ENCODE measurements at regions not wholly inside any gene's neighbourhood (a gene's known extent, or its start where the extent isn't known, plus 50 kb on each side); places are given as distances from the start of the nearest gene placed in this dataset.
"Not testable (repeated sequence)": the region's sequence is repeated elsewhere in the genome, so short reads cannot be mapped to it uniquely, and the experiment has no call there.

GRCh38 chr22:11055176-11055575 is 4472.8 kb upstream of the OR11H1 start:
- CTCF ChIA-PET; H3K36me3 Mint-ChIP-seq (ENCODE audit: low read depth); DNase-seq; H3K4me3 Mint-ChIP-seq; H3K27me3 Mint-ChIP-seq; H3K4me1 Mint-ChIP-seq (ENCODE audit: low read depth); H3K27ac Mint-ChIP-seq; ATAC-seq; POLR2A ChIA-PET; intact Hi-C loops (cut with micrococcal nuclease): not testable (repeated sequence)
- H3K9me3 Mint-ChIP-seq = peaks cover 34% of the 10 kb centered on the region

GRCh38 chr22:11057955-11058547 is 4469.9 kb upstream of the OR11H1 start:
- ATAC-seq; H3K4me1 Mint-ChIP-seq (ENCODE audit: low read depth); POLR2A ChIA-PET; DNase-seq; H3K36me3 Mint-ChIP-seq (ENCODE audit: low read depth); intact Hi-C loops (cut with micrococcal nuclease); H3K27me3 Mint-ChIP-seq; H3K27ac Mint-ChIP-seq; CTCF ChIA-PET; H3K4me3 Mint-ChIP-seq: not testable (repeated sequence)
- peaks cover 38% of the 10 kb centered on the region for H3K9me3 Mint-ChIP-seq

- H3K9me3 Mint-ChIP-seq = peaks cover 44% of the 10 kb centered on the region
- CTCF ChIA-PET; DNase-seq; H3K4me1 Mint-ChIP-seq (ENCODE audit: low read depth); POLR2A ChIA-PET; ATAC-seq; intact Hi-C loops (cut with micrococcal nuclease); H3K4me3 Mint-ChIP-seq; H3K27me3 Mint-ChIP-seq; H3K27ac Mint-ChIP-seq; H3K36me3 Mint-ChIP-seq (ENCODE audit: low read depth): not testable (repeated sequence)
These were observed 4468.9 kb upstream of the OR11H1 start for GRCh38 chr22:11059129-11059528.

GRCh38 chr22:11060797-11061196 is 4467.2 kb upstream of the OR11H1 start:
- CTCF ChIA-PET; H3K27me3 Mint-ChIP-seq; ATAC-seq; DNase-seq; intact Hi-C loops (cut with micrococcal nuclease); H3K4me3 Mint-ChIP-seq; H3K27ac Mint-ChIP-seq; H3K4me1 Mint-ChIP-seq (ENCODE audit: low read depth); POLR2A ChIA-PET; H3K36me3 Mint-ChIP-seq (ENCODE audit: low read depth): not testable (repeated sequence)
- peaks cover 41% of the 10 kb centered on the region for H3K9me3 Mint-ChIP-seq

- peaks cover 47% of the 10 kb centered on the region for H3K9me3 Mint-ChIP-seq
- intact Hi-C loops (cut with micrococcal nuclease) = not testable (repeated sequence)
These were observed 4465.5 kb upstream of the OR11H1 start for GRCh38 chr22:11062534-11062933.

GRCh38 chr22:11063022-11063685 is 4464.8 kb upstream of the OR11H1 start:
- H3K4me1 Mint-ChIP-seq (ENCODE audit: low read depth); H3K4me3 Mint-ChIP-seq; intact Hi-C loops (cut with micrococcal nuclease); ATAC-seq; H3K27me3 Mint-ChIP-seq; H3K27ac Mint-ChIP-seq; DNase-seq; POLR2A ChIA-PET; H3K36me3 Mint-ChIP-seq (ENCODE audit: low read depth); CTCF ChIA-PET: not testable (repeated sequence)
- H3K9me3 Mint-ChIP-seq = peaks cover 50% of the 10 kb centered on the region

More at GRCh38 chr22:11062534-11062933, 4465.5 kb upstream of the OR11H1 start:
- H3K27me3 Mint-ChIP-seq; DNase-seq; H3K4me3 Mint-ChIP-seq; H3K4me1 Mint-ChIP-seq (ENCODE audit: low read depth); CTCF ChIA-PET; H3K36me3 Mint-ChIP-seq (ENCODE audit: low read depth); ATAC-seq; POLR2A ChIA-PET; H3K27ac Mint-ChIP-seq: not testable (repeated sequence)

- CTCF ChIA-PET; ATAC-seq; H3K27me3 Mint-ChIP-seq; intact Hi-C loops (cut with micrococcal nuclease); POLR2A ChIA-PET; H3K27ac Mint-ChIP-seq; DNase-seq; H3K4me1 Mint-ChIP-seq (ENCODE audit: low read depth); H3K36me3 Mint-ChIP-seq (ENCODE audit: low read depth); H3K4me3 Mint-ChIP-seq: not testable (repeated sequence)
- H3K9me3 Mint-ChIP-seq = peaks cover 48% of the 10 kb centered on the region
These were observed 4462.8 kb upstream of the OR11H1 start for GRCh38 chr22:11065210-11065609.

- ATAC-seq; DNase-seq; CTCF ChIA-PET; H3K36me3 Mint-ChIP-seq (ENCODE audit: low read depth); H3K27me3 Mint-ChIP-seq; H3K27ac Mint-ChIP-seq; H3K4me3 Mint-ChIP-seq; H3K4me1 Mint-ChIP-seq (ENCODE audit: low read depth); POLR2A ChIA-PET; intact Hi-C loops (cut with micrococcal nuclease): not testable (repeated sequence)
- peaks cover 46% of the 10 kb centered on the region for H3K9me3 Mint-ChIP-seq
These were observed 4462.0 kb upstream of the OR11H1 start for GRCh38 chr22:11065876-11066457.

Measured in activated CD8-positive, alpha-beta T cell treated with anti-CD3 and anti-CD28 coated beads for 36 hours (primary cell).